Lower leg skin (tissue), 3 donors: ENCODE measurements at regions not wholly inside any gene's neighbourhood (a gene's known extent, or its start where the extent isn't known, plus 50 kb on each side); places are given as distances from the start of the nearest gene placed in this dataset.

Source experiments
- CTCF ChIP-seq, 3 donors: fragments of 450-650 bp; IDR thresholded peaks; one replicate each; pipeline ENCODE4 v1.5.1; 2016; ENCODE audit warnings: antibody characterized with exemption in 3 of 3, mild to moderate bottlenecking in 3 of 3, moderate library complexity in 2 of 3
- POLR2A ChIP-seq, 2 donors: fragments of 450-650 bp; IDR thresholded peaks; one replicate each; pipeline ENCODE4 v1.6.1; 2016 to 2017; ENCODE audit warnings: antibody characterized with exemption in 2 of 2, mild to moderate bottlenecking in 1 of 2, moderate library complexity in 1 of 2

- no peak for TF ChIP-seq POLR2A (IDR thresholded peaks at IDR 0.05)
- TF ChIP-seq CTCF (IDR thresholded peaks at IDR 0.05): no peak
Measured at GRCh38 chr10:125550362-125550761, 132.6 kb downstream of the TEX36 start.
